ENCODE measurements at regions not wholly inside any gene's neighbourhood (a gene's known extent, or its start where the extent isn't known, plus 50 kb on each side); places are given as distances from the start of the nearest gene placed in this dataset.

- Histone ChIP-seq H3K27me3 (no peaks in the 10 kb centered on the region), H3K9me3 (no peaks in the 10 kb centered on the region), H3K4me3 (no peak overlapping the region), H3K27ac (no peak overlapping the region), H3K4me1 (no peaks in the 10 kb centered on the region), H3K36me3 (no peaks in the 10 kb centered on the region)
- intact Hi-C loops (cut with DNase I; ENCODE audit: low total_unique reads) = no loop called here
- no peak for DNase-seq
- TF ChIP-seq, protein P1, sequence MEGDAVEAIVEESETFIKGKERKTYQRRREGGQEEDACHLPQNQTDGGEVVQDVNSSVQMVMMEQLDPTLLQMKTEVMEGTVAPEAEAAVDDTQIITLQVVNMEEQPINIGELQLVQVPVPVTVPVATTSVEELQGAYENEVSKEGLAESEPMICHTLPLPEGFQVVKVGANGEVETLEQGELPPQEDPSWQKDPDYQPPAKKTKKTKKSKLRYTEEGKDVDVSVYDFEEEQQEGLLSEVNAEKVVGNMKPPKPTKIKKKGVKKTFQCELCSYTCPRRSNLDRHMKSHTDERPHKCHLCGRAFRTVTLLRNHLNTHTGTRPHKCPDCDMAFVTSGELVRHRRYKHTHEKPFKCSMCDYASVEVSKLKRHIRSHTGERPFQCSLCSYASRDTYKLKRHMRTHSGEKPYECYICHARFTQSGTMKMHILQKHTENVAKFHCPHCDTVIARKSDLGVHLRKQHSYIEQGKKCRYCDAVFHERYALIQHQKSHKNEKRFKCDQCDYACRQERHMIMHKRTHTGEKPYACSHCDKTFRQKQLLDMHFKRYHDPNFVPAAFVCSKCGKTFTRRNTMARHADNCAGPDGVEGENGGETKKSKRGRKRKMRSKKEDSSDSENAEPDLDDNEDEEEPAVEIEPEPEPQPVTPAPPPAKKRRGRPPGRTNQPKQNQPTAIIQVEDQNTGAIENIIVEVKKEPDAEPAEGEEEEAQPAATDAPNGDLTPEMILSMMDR (IDR thresholded peaks at IDR 0.05) = no peak
Measured at GRCh38 chr9:11349187-11349586, 736.4 kb upstream of the PTPRD start.

GRCh38 chr9:11352612-11353011, 739.8 kb upstream of the PTPRD start:
- no peaks in the 10 kb centered on the region for H3K27me3 ChIP-seq
- no peaks in the 10 kb centered on the region for H3K36me3 ChIP-seq
- intact Hi-C loops (cut with DNase I; ENCODE audit: low total_unique reads) = no loop called here
- no peaks in the 10 kb centered on the region for H3K9me3 ChIP-seq
- H3K4me1 ChIP-seq = no peaks in the 10 kb centered on the region
- TF ChIP-seq, protein P1 (IDR thresholded peaks at IDR 0.05) = no peak
- H3K4me3 ChIP-seq = no peak overlapping the region
- H3K27ac ChIP-seq = no peak overlapping the region
- DNase-seq = no peak

GRCh38 chr9:11356067-11356466, 743.3 kb upstream of the PTPRD start:
- no peaks in the 10 kb centered on the region for H3K27me3 ChIP-seq
- H3K27ac ChIP-seq = no peak overlapping the region
- intact Hi-C loops (cut with DNase I; ENCODE audit: low total_unique reads) = no loop called here
- H3K9me3 ChIP-seq = no peaks in the 10 kb centered on the region
- H3K4me3 ChIP-seq = no peak overlapping the region
- H3K4me1 ChIP-seq = no peaks in the 10 kb centered on the region
- TF ChIP-seq, protein P1 (IDR thresholded peaks at IDR 0.05) = no peak
- DNase-seq = no peak
- H3K36me3 ChIP-seq = no peaks in the 10 kb centered on the region

DNA sequence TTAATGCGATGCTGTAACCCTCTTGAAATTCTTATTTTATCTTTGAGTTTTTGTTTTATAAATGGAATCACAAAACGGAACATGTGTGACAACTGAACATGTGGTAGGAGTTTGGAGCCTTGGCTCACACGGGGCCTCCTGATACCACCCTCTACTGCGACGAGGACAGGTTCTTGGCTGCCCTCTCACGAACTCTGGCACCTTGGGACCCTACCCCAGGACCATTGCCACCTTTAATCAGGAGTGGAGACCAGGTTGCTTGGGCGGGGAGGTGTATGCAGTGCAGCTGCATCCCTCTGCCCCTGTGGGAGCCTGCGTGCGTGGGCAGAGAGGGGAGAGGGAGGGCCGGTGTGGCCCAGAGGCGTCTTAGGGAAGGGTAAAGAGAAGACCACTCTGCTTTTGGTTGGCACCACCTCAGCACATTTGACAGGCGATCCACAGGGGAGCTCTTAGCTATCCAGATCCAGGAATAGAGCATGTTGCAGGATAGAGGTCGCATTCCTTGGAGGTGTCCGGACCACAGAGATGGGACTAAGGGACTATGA, 753.9 kb upstream of the PTPRD start:
- TF ChIP-seq, protein P1 (IDR thresholded peaks at IDR 0.05) = no peak
- intact Hi-C loops (cut with DNase I; ENCODE audit: low total_unique reads) = no loop called here
- no peaks in the 10 kb centered on the region for H3K4me1 ChIP-seq
- no peaks in the 10 kb centered on the region for H3K36me3 ChIP-seq
- no peaks in the 10 kb centered on the region for H3K27me3 ChIP-seq
- H3K27ac ChIP-seq = no peak overlapping the region
- H3K9me3 ChIP-seq = no peaks in the 10 kb centered on the region
- H3K4me3 ChIP-seq = no peak overlapping the region
- DNase-seq = no peak

- TF ChIP-seq, protein P1 (IDR thresholded peaks at IDR 0.05) = no peak
- Histone ChIP-seq H3K36me3 (no peaks in the 10 kb centered on the region), H3K4me3 (no peak overlapping the region), H3K27ac (no peak overlapping the region), H3K9me3 (no peaks in the 10 kb centered on the region), H3K27me3 (no peaks in the 10 kb centered on the region), H3K4me1 (no peaks in the 10 kb centered on the region)
- intact Hi-C loops (cut with DNase I; ENCODE audit: low total_unique reads) = no loop called here
- no peak for DNase-seq
Measured at GRCh38 chr9:11374926-11375325, 762.1 kb upstream of the PTPRD start.

DNA sequence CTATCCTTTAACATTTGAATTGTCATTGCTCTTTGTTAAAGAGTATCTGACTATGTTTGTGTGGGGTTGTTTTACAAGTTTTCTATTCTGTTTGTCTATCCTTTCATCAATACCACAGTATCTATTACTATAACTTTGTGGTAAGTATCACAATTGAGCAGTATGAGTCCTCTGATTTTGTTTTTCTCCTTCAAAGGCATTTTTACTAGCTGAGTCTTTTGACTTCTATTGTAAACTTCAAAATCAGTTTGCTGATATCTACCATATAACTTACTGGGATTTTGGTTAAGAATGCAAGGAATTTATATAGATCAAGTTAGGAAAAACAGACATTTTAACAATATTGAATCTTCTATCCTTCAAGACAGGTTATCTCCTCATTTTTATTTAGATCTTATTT, 789.8 kb upstream of the PTPRD start:
- Histone ChIP-seq H3K4me1 (no peaks in the 10 kb centered on the region), H3K27me3 (no peaks in the 10 kb centered on the region), H3K27ac (no peak overlapping the region), H3K9me3 (peaks cover 0 to 11% (median 5%) of the 10 kb centered on the region in 3 donors), H3K4me3 (no peak overlapping the region), H3K36me3 (no peaks in the 10 kb centered on the region)
- intact Hi-C loops (cut with DNase I; ENCODE audit: low total_unique reads) = no loop called here
- TF ChIP-seq, protein P1 (IDR thresholded peaks at IDR 0.05) = no peak
- no peak for DNase-seq

Measured in tibial artery (tissue), 4 donors.